ENCODE measurements at regions not wholly inside any gene's neighbourhood (a gene's known extent, or its start where the extent isn't known, plus 50 kb on each side); places are given as distances from the start of the nearest gene placed in this dataset.
A peak's percentile ranks its signal among the peaks of the same experiment; 100 is the strongest.

DNA sequence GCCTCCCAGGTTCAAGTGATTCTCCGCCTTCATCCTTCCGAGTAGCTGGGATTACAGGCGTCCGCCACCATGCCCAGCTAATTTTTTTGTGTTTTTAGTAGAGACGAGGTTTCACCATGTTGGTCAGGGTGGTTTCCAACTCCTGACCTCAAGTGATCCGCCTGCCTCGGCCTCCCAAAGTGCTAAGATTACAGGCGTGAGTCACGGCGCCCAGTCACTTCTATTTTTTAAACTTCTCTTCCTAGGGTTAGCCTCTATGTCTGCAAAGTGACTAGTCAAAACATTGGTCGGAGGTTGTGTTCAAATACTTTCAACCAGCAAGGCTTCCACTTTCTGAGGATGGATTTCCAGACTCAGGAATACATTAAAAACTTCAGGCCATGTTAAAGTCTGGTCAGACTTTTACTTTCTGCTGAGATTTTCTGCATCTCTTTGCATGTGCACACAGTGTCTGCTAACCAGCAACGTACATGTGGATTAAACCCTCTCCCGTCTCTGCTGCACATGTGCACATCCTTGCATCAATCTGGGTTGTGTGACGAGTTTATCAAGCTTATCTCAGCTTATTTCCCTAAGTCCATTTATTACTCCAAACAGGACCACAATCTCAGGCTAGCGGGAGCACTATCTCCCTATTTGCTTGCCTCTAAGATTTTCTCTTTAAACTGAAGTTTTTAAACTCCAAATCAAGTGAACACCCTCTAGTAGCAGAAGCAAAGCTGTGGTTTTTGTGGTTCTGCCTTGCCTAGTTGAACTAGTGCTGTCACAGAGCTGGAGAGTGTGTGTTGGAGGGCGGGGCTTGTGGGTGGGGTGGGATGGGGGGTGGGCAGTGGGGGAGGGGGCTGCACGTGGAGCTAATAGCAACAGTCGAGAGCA, 525.2 kb upstream of the GOT2 start:
- DNase-seq = no peak

GRCh38 chr16:59252317-59252716, 518.2 kb upstream of the GOT2 start:
- no peak for DNase-seq

DNA sequence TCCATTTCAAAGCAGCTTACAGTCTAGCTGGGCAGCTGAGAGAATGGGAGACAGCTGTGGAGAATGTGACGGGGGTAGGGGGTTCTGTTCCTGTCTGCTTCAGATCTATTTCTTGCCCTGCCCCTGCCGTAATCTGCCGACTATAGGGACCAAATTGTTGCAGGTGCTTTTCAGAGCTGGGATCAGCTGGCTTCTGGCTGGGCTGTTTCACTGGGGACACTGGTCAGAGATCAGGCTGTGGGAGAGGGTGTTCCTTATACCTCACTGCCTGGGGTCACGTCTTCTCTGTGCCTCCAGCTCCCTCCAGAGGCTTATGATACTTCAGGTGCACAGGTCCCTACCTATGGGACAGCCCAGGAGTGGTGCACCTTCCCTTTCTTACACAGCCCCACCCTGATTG, 514.9 kb upstream of the GOT2 start:
- no peak for DNase-seq

GRCh38 chr16:59242556-59242955, 508.4 kb upstream of the GOT2 start:
- no peak for DNase-seq

GRCh38 chr16:59238246-59238645, 504.1 kb upstream of the GOT2 start:
- no peak for DNase-seq

DNA sequence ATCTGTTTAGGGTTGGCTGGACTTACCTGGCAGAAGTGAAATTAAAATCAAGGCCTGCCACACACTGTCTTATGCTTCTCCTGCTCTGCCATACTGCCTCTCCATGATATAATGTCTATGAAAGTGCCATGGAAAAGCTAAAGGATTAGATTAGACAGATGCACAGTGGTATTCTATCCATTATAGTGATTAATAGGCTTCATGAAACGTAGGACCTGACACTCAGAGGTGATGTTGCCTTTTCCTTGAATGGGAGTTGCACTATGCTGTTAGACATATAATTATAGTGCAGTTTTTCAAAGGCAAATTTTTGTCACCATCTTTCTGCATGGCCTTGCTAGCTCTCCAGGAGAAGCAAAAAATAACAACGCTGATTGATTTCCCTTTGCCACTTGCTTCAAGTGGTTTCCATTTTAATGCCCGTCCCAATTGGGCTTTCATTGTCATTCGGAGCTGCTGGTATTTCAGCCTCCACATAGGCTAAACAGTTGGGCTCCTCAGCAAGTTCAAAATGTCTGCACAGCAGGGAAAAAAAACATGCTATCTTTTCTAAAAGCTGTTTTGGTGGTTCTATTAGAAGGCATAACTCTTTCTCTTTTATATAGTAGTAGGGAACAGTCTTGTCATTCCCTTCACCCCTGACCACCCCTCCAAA, 502.8 kb upstream of the GOT2 start:
- no peak for DNase-seq

GRCh38 chr16:59224401-59224800, 490.3 kb upstream of the GOT2 start:
- DNase-seq = no peak

GRCh38 chr16:59220011-59220410, 485.9 kb upstream of the GOT2 start:
- DNase-seq = no peak

GRCh38 chr16:59216291-59216690, 482.2 kb upstream of the GOT2 start:
- DNase-seq = no peak

DNA sequence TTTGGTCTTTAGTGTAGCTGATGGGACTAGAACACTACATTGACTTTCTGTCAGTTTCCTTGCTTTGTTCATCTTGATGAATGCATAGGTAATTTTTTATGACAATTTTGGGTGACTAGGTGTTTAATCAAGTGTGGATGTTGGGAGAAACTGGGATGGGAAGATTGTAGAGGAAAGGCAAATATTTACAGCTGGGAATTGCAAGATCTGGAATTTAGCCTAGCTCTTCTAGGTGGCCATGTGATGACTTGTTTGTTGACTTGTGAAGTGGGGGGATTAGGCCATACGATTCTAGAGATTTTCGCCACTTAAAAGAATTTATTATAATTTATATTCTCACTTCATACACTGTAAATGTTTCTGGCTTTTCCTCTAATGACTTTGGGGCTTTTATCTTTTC, 480.3 kb upstream of the GOT2 start:
- no peak for DNase-seq

- DNase-seq = no peak
Observed at GRCh38 chr16:59213952-59214351, 479.8 kb upstream of the GOT2 start.

DNA sequence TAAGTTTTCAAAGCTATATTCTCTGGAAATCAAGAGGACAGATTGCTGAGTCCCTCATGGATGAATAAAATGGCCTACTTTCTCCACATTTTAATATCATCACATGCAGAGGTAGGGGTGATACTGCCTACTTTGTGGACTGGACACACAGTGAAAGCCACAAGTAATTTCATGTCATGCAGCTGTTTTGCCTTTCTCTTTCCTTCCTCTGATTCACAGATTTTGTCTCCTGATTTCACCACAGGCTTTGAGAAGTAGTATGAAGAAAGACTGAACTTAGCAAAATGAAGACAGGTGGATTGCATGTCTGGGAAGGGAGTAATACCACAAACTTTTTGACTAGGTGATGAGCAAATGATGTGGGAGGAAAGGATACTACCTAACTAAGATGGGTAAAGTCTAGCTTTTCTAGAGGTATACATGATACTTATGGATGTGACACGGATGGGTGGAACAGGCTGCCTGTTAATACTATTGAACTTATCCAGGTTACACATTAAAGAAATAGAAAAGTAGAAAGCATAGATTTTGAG, 478.4 kb upstream of the GOT2 start:
- DNase-seq = no peak

DNA sequence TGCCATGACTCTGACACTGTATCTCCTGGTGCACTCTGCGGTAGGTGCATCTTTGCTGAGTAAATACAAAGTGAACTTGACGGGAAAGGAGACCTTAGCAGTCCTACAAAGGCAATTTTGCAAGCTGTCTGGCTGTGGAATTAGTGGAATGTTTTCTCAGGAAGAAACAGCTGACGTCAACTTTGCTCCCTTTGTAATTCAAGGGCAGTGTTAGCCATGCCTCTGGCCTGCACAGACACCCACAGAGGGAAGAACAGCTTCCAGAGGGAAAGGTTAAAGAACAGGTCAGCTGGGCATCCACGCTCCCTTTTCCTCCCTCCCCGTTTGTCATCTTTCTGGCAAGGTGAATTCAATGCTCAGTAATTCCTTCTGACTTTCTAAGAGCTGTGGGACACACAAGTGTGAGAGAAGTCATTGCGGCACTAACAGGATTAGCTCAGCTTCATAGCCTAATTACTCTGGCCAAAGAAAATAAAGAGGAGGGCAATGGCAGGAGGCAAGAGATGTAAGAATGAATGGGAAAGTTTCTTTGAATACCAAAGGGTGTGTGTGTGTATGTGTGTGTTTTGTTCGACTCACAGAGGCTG, 476.9 kb upstream of the GOT2 start:
- DNase-seq = no peak

DNA sequence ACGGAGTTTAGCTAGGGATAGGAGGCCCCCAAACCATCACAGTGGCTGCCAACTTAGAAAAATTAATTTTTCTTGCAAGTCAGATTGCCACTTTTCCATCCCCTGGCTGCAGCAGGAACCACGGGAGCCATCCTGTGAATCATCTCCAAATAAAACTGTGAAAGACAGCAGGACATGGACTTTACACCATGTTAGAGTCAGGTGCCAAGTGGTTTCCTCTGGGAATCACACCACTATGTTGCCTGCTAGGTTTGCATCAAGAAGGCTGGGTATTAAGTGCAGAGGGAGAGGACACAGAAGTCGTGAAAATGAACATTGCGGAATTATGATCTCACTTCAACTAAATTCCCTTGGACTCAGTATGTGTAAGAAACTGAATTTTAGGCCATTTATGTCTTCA, 471.3 kb upstream of the GOT2 start:
- no peak for DNase-seq

DNA sequence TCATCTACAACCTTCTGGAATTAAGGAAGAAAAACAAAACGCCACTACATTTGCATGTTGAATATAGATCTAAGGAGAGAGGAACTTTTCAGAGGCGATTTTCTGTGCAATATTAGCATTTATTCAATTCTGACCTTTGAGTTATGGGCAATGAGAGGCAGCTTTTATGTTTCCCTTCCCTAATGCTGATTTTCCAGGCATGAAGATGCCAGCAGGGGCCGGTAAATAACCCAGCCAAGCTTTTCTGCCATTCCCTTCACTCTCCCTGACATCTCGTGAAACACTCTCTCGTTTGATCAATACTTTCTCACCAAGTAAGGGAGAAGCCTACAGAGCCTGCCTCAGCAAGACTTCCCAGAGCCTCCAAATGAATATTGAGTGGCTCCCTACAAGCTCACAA, 470.5 kb upstream of the GOT2 start:
- no peak for DNase-seq

DNA sequence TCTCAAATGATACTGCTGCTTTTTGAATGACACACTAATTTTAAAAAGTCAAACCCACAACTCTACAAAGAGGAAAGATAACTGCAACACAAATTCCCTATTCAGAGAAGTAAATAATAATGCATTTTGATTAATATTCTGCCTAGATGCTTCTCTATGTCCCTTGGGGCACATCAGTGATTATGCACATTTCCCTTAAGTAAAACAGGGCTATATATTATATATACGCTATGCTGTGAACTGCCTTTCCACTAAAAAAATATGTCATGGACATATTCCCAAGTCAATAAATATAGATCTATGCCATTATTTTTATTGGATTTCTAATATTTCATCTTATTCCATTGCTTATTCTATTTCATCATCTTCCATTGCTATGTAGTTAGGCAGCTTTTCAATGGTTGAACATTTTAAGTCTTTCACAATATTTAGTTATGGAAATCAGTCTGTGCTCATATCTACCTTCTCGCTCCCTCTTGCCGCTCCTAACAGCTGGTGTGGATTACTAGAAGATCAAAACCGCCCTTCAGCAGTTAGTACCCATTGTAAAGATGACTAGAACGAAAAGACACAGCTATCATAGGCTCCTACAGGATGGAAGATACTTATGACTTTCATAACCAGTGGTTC, 468.2 kb upstream of the GOT2 start:
- no peak for DNase-seq

- no peak for DNase-seq
Observed at GRCh38 chr16:59201821-59202220, 467.7 kb upstream of the GOT2 start.

DNA sequence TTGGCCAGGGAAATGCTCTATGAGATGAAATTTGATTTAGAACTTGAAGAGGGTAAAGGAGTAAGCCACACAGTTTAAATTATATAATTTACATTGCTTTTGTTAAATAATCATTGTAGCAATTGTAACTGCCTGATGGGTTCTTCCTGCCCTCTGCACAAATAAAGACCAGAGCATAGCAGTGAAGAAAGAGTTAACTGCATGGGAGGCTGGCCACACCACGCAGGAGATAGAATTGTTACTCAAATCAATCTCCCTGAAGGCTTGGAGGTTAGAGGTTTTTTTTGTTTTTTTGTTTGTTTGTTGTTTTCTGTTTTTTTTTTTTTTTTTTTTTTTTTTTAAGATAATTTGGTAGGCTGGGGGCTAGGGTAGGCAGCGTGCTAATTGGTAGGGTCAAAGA, 467.0 kb upstream of the GOT2 start:
- no peak for DNase-seq

GRCh38 chr16:59198487-59198886, 464.4 kb upstream of the GOT2 start:
- no peak for DNase-seq

DNA sequence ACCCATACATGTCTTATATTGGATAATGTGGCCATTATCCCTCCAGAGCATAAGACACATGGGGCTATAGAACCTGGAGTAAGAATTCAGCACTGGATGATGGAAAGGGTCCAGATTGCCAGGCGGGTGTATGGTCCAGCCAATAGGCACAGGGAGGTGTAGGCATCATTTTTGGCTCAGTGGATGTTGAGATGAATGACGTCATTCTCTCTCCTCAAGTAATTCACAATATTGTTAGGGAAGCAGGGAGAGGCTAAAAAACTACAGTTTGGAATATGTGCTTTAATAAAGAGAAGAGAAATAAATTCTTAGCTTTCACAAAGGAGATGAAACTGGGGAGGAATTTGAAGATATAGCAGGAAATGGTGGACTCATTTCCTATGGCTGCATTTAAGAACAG, 461.1 kb upstream of the GOT2 start:
- no peak for DNase-seq

DNA sequence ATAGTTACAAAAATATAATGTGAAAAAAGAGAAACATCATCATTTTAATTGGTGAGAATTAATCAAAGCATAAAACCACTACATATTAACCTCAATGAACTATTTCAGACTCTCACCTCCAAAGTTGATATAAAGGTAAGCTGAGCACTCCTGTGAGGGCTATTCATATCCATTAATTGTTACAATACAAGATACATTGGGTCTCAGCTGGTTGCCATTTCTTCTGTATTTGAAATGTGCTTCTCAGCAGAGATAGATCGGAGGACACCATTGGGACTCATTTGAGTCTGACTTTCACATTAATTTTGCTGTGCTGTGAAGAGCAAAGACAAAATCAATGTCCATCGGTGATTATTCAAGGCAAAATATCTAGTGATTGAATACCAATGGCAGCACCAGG, 459.5 kb upstream of the GOT2 start:
- DNase-seq = no peak

DNA sequence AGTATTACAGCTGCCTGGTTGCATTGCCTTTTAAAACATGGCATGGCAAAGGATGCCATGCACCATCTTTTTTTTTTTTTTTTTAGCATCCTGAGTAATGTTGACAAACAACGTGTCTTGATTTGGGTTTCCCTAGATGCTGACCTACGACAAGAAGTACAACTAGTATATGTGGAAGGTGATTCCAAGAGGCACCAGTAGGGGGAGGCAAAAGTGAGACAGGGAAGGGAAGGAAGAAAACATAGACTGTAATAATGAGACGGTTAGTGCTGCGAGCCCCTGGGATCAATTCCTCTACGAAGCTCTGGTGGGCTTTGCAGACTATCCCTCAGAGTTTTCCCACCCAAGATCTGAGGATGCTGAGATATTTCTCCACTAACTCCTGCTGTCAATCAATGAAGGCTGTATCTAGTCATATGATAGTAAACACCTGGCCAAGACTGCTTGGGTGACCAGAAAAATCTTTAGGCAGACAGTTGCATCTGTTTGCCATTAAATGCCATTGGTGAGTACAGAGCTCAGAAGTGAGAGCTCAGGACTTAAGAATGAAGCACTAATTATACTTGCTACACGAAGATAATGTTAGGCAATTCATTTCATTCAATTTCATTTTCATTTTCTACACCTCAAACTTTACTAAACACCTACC, 458.6 kb upstream of the GOT2 start:
- peak in 1 of 2 donors; percentile 12 for DNase-seq

GRCh38 chr16:59190731-59191130, 456.6 kb upstream of the GOT2 start:
- no peak for DNase-seq

Data from activated CD4-positive, alpha-beta T cell treated with anti-CD3 and anti-CD28 coated beads for 4 hours (primary cell).